ENCODE measurements at regions not wholly inside any gene's neighbourhood (a gene's known extent, or its start where the extent isn't known, plus 50 kb on each side); places are given as distances from the start of the nearest gene placed in this dataset.

DNA sequence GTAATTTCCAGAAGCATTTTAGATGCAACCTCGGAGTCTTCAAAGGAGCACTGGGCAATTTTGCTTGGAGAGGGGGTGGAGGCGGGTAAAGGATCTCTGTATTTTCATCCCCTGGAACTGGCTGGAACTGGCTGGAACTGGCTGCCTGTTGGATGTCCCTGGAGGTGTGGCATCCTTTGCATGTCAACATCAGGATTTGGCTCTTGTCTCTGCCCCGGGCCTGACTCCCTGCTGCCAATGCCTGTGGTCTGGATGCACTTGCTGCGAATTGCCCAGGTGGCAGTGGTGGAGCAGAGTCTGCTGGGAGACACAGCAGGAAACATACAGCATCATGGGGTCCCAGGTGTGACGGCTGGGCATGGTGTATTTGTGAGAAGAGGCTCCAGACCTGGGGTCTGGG lies 391.3 kb downstream of the GADD45G start:
- H3K27me3 ChIP-seq (ENCODE audit: insufficient read depth, low read depth, low read length) = no peaks in the 10 kb centered on the region
- no peak overlapping the region for H3K9ac ChIP-seq (ENCODE audit: low read length)
- no peak overlapping the region for H3K4me3 ChIP-seq (ENCODE audit: low read length)
- H4K20me1 ChIP-seq (ENCODE audit: insufficient read depth) = no peaks in the 10 kb centered on the region
- H3K27ac ChIP-seq (ENCODE audit: low read length) = no peak overlapping the region
- H3K9me2 ChIP-seq (ENCODE audit: insufficient read depth, low read length) = no peaks in the 10 kb centered on the region
- no peak for TF ChIP-seq RAD21 (conservative IDR thresholded peaks at IDR 0.05)
- H3K4me2 ChIP-seq (ENCODE audit: low read length) = no peak overlapping the region
- no peaks in the 10 kb centered on the region for H3K9me3 ChIP-seq (ENCODE audit: low read length)
- no peaks in the 10 kb centered on the region for H3K79me2 ChIP-seq (replicated peaks; ENCODE audit: insufficient read depth, low read length)
- no peaks in the 10 kb centered on the region for H3F3A ChIP-seq (ENCODE audit: insufficient read depth, low read length, poor library complexity, severe bottlenecking)
- no peak overlapping the region for H2AFZ ChIP-seq (ENCODE audit: low read depth, low read length)
- H3K36me3 ChIP-seq (ENCODE audit: insufficient read depth, low read length) = no peaks in the 10 kb centered on the region

DNA sequence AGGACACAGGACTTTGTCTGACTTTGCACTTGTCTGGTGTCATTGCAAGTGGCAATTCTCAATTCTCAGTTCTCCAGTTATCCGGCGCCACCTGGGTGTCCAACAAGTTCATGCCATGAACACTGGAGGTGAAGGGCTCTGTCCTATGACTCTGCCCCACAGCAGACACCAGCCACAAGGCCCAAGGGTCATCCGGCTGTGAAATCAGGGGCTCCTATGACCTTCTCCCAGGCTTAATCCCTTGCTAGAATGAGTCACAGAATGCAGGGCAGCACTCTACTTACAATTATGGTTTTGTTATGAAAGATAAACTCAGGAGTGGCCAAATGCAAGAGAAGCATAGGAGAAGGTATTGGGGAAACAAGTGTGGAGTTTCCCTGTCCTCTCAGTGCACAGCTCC lies 392.0 kb downstream of the GADD45G start:
- H3K79me2 ChIP-seq (replicated peaks; ENCODE audit: insufficient read depth, low read length) = no peaks in the 10 kb centered on the region
- no peaks in the 10 kb centered on the region for H3K9me3 ChIP-seq (ENCODE audit: low read length)
- no peak overlapping the region for H3K4me3 ChIP-seq (ENCODE audit: low read length)
- H3K9me2 ChIP-seq (ENCODE audit: insufficient read depth, low read length) = no peaks in the 10 kb centered on the region
- H3K9ac ChIP-seq (ENCODE audit: low read length) = no peak overlapping the region
- H3F3A ChIP-seq (ENCODE audit: insufficient read depth, low read length, poor library complexity, severe bottlenecking) = no peaks in the 10 kb centered on the region
- TF ChIP-seq, protein P1, sequence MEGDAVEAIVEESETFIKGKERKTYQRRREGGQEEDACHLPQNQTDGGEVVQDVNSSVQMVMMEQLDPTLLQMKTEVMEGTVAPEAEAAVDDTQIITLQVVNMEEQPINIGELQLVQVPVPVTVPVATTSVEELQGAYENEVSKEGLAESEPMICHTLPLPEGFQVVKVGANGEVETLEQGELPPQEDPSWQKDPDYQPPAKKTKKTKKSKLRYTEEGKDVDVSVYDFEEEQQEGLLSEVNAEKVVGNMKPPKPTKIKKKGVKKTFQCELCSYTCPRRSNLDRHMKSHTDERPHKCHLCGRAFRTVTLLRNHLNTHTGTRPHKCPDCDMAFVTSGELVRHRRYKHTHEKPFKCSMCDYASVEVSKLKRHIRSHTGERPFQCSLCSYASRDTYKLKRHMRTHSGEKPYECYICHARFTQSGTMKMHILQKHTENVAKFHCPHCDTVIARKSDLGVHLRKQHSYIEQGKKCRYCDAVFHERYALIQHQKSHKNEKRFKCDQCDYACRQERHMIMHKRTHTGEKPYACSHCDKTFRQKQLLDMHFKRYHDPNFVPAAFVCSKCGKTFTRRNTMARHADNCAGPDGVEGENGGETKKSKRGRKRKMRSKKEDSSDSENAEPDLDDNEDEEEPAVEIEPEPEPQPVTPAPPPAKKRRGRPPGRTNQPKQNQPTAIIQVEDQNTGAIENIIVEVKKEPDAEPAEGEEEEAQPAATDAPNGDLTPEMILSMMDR (IDR thresholded peaks at IDR 0.05; ENCODE audit: poor library complexity, severe bottlenecking) = no peak
- TF ChIP-seq RAD21 (conservative IDR thresholded peaks at IDR 0.05) (no peak), EZH2 (IDR thresholded peaks at IDR 0.05; ENCODE audit: borderline replicate concordance, insufficient read depth, low read length, poor library complexity, severe bottlenecking) (no peak), POLR2AphosphoS5 (IDR thresholded peaks at IDR 0.05) (no peak), MXI1 (conservative IDR thresholded peaks at IDR 0.05; ENCODE audit: poor library complexity, severe bottlenecking) (no peak), EP300 (conservative IDR thresholded peaks at IDR 0.05; ENCODE audit: poor library complexity, severe bottlenecking) (no peak), TAF1 (IDR thresholded peaks at IDR 0.05; ENCODE audit: low read depth) (no peak), SMC3 (conservative IDR thresholded peaks at IDR 0.05; ENCODE audit: poor library complexity) (no peak)
- TF ChIP-seq, protein P2, sequence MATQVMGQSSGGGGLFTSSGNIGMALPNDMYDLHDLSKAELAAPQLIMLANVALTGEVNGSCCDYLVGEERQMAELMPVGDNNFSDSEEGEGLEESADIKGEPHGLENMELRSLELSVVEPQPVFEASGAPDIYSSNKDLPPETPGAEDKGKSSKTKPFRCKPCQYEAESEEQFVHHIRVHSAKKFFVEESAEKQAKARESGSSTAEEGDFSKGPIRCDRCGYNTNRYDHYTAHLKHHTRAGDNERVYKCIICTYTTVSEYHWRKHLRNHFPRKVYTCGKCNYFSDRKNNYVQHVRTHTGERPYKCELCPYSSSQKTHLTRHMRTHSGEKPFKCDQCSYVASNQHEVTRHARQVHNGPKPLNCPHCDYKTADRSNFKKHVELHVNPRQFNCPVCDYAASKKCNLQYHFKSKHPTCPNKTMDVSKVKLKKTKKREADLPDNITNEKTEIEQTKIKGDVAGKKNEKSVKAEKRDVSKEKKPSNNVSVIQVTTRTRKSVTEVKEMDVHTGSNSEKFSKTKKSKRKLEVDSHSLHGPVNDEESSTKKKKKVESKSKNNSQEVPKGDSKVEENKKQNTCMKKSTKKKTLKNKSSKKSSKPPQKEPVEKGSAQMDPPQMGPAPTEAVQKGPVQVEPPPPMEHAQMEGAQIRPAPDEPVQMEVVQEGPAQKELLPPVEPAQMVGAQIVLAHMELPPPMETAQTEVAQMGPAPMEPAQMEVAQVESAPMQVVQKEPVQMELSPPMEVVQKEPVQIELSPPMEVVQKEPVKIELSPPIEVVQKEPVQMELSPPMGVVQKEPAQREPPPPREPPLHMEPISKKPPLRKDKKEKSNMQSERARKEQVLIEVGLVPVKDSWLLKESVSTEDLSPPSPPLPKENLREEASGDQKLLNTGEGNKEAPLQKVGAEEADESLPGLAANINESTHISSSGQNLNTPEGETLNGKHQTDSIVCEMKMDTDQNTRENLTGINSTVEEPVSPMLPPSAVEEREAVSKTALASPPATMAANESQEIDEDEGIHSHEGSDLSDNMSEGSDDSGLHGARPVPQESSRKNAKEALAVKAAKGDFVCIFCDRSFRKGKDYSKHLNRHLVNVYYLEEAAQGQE (IDR thresholded peaks at IDR 0.05; ENCODE audit: borderline replicate concordance) = no peak
- H3K27me3 ChIP-seq (ENCODE audit: insufficient read depth, low read depth, low read length) = no peaks in the 10 kb centered on the region
- H3K27ac ChIP-seq (ENCODE audit: low read length) = no peak overlapping the region
- no peak overlapping the region for H3K4me2 ChIP-seq (ENCODE audit: low read length)
- no peak overlapping the region for H2AFZ ChIP-seq (ENCODE audit: low read depth, low read length)
- H4K20me1 ChIP-seq (ENCODE audit: insufficient read depth) = no peaks in the 10 kb centered on the region
- H3K36me3 ChIP-seq (ENCODE audit: insufficient read depth, low read length) = no peaks in the 10 kb centered on the region

DNA sequence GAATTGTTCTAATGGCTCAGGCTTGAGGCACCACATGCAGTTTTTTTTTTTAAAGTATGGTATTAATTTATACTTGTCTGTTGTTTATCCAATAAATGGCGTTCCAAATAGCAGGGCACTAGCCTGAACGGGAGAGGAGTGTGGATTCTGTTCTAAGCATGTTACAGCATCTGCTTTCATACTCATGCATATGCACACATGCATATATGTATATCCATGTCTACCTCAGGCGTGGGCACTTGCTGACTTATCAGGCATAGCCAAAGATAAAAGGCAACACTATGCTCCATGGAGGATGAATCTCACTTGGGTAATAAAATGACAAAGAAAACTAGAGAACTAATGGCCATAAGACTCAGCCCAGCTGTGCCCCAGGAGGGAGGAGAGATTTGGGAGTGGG lies 393.8 kb downstream of the GADD45G start:
- Histone ChIP-seq H3K9ac (ENCODE audit: low read length) (no peak overlapping the region), H3K27me3 (ENCODE audit: insufficient read depth, low read depth, low read length) (no peaks in the 10 kb centered on the region), H3K36me3 (ENCODE audit: insufficient read depth, low read length) (no peaks in the 10 kb centered on the region), H3K9me3 (ENCODE audit: low read length) (no peaks in the 10 kb centered on the region), H4K20me1 (ENCODE audit: insufficient read depth) (no peaks in the 10 kb centered on the region), H3K4me3 (ENCODE audit: low read length) (no peak overlapping the region), H3F3A (ENCODE audit: insufficient read depth, low read length, poor library complexity, severe bottlenecking) (no peaks in the 10 kb centered on the region), H2AFZ (ENCODE audit: low read depth, low read length) (no peak overlapping the region), H3K27ac (ENCODE audit: low read length) (no peak overlapping the region), H3K79me2 (replicated peaks; ENCODE audit: insufficient read depth, low read length) (no peaks in the 10 kb centered on the region), H3K4me2 (ENCODE audit: low read length) (no peak overlapping the region), H3K9me2 (ENCODE audit: insufficient read depth, low read length) (no peaks in the 10 kb centered on the region)
- TF ChIP-seq EZH2 (IDR thresholded peaks at IDR 0.05; ENCODE audit: borderline replicate concordance, insufficient read depth, low read length, poor library complexity, severe bottlenecking) = no peak
- TF ChIP-seq RAD21 (conservative IDR thresholded peaks at IDR 0.05) = no peak
- no peak for TF ChIP-seq EP300 (conservative IDR thresholded peaks at IDR 0.05; ENCODE audit: poor library complexity, severe bottlenecking)
- no peak for TF ChIP-seq TAF1 (IDR thresholded peaks at IDR 0.05; ENCODE audit: low read depth)
- TF ChIP-seq POLR2AphosphoS5 (IDR thresholded peaks at IDR 0.05) = no peak
- no peak for TF ChIP-seq MXI1 (conservative IDR thresholded peaks at IDR 0.05; ENCODE audit: poor library complexity, severe bottlenecking)
- TF ChIP-seq, protein P2 (IDR thresholded peaks at IDR 0.05; ENCODE audit: borderline replicate concordance) = no peak
- TF ChIP-seq SMC3 (conservative IDR thresholded peaks at IDR 0.05; ENCODE audit: poor library complexity) = no peak
- TF ChIP-seq, protein P1 (IDR thresholded peaks at IDR 0.05; ENCODE audit: poor library complexity, severe bottlenecking) = no peak
